HG02981 (cell line): ENCODE measurements at regions not wholly inside any gene's neighbourhood (a gene's known extent, or its start where the extent isn't known, plus 50 kb on each side); places are given as distances from the start of the nearest gene placed in this dataset.
"Not testable (repeated sequence)": the region's sequence is repeated elsewhere in the genome, so short reads cannot be mapped to it uniquely, and the experiment has no call there.

ENCODE experiments used
- ATAC-seq: cut with Tn5 transposase; IDR thresholded peaks from one replicate; pipeline ENCODE4 v1.9.1; 2021; ENCODE audit warnings: mild to moderate bottlenecking, moderate library complexity; ENCODE audit not compliant: unreplicated experiment

DNA sequence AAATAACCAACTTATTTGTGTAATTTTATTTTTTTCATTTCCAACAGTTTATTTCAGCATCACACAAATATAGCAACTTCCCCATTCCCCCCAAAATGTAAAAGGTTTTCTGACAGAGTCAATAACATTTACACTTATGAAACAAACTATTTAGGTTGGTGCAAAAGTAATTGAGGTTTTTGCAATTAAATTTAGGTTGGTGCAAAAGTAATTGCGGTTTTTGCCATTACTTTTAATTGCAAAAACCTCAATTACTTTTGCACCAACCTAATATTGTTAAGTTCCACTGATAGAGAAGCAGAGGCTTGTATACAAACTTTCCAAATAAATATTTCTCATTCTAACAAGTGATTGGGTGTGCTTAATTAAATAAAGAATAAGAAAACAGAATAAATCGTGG lies 270.9 kb upstream of the DUSP10 start:
- ATAC-seq: no peak

GRCh38 chr1:222010306-222010705 lies 268.4 kb upstream of the DUSP10 start:
- no peak for ATAC-seq

- ATAC-seq: peak; percentile 56
These were observed 267.3 kb upstream of the DUSP10 start for GRCh38 chr1:222009105-222009730.

GRCh38 chr1:222006715-222007114 lies 264.8 kb upstream of the DUSP10 start:
- ATAC-seq: no peak

- ATAC-seq: no peak
These were observed 262.9 kb upstream of the DUSP10 start for GRCh38 chr1:222004784-222005183.

DNA sequence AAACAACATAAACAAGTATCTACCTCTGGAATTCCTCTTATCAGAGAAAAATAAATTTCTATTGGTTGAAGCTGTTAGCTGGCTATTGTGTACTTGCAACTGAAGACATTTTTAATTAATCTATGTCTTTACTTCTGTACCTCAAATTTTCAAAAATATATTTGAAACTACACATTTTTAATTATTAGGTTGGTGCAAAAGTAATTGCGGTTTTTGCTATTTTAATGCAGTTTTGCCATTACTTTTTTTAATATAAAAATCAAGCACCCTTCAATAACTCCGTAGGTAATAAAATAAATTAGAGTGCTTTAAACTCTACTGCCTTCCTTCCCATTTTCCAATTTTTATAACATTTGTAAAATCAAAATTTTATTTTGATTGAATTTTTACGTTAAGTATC lies 262.1 kb upstream of the DUSP10 start:
- ATAC-seq: no peak

- ATAC-seq: no peak
These were observed 260.6 kb upstream of the DUSP10 start for GRCh38 chr1:222002503-222002902.

- no peak for ATAC-seq
These were observed 258.2 kb upstream of the DUSP10 start for GRCh38 chr1:222000131-222000530.

- no peak for ATAC-seq
These were observed 256.9 kb upstream of the DUSP10 start for GRCh38 chr1:221998781-221999180.

DNA sequence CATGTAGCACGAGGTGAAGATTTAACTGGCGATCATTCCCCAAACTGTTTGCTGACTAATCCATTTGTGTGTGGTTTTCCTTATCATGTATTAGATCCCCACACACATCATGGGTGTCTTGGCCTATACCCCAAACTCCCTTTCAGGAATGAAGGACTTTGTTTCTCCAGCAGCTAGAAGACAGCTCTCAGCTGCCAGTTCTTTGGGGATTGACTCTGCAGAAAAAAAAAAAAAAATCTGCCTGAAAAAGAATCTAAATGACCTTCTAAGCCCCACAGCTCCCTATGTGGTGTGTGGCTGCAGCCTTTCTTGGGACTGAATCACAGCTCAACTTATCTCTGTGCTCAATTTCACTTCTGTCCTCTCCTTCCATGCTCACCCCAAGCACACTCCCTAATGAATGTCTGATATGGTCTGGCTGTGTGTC lies 256.3 kb upstream of the DUSP10 start:
- ATAC-seq: no peak

DNA sequence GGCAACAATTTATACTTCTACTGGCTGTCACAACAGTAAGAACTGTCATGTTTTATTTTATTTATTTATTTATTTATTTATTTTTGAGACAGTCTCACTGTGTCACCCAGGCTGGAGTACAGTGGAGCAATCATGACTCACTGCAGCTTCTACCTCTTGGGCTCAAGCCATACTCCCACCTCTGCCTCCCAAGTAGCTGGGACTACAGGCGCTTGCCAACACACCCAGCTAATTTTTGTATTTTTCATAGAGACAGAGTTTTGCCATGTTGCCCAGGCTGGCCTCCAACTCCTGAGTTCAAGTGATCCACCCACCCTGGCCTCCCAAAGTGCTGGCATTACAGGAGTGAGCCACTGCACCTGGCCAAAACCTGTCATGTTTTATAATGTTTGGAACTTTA lies 255.1 kb upstream of the DUSP10 start:
- ATAC-seq: not testable (repeated sequence)

GRCh38 chr1:221994939-221995338 lies 253.1 kb upstream of the DUSP10 start:
- no peak for ATAC-seq

- peak; percentile 47 for ATAC-seq
These were observed 252.4 kb upstream of the DUSP10 start for GRCh38 chr1:221994274-221994698.

- ATAC-seq: no peak
These were observed 251.6 kb upstream of the DUSP10 start for GRCh38 chr1:221993444-221993948.

- ATAC-seq: peak; percentile 56
These were observed 250.5 kb upstream of the DUSP10 start for GRCh38 chr1:221992427-221992826.

- ATAC-seq: no peak
These were observed 249.3 kb upstream of the DUSP10 start for GRCh38 chr1:221991221-221991620.

GRCh38 chr1:221989741-221990140 lies 247.9 kb upstream of the DUSP10 start:
- no peak for ATAC-seq

GRCh38 chr1:221988829-221989228 lies 246.9 kb upstream of the DUSP10 start:
- ATAC-seq: no peak

- no peak for ATAC-seq
These were observed 246.1 kb upstream of the DUSP10 start for GRCh38 chr1:221987860-221988520.

- no peak for ATAC-seq
These were observed 241.6 kb upstream of the DUSP10 start for GRCh38 chr1:221983444-221983843.

- ATAC-seq: no peak
These were observed 239.6 kb upstream of the DUSP10 start for GRCh38 chr1:221981461-221981860.

GRCh38 chr1:221979444-221980032 lies 237.6 kb upstream of the DUSP10 start:
- ATAC-seq: no peak
